ENCODE measurements at regions not wholly inside any gene's neighbourhood (a gene's known extent, or its start where the extent isn't known, plus 50 kb on each side); places are given as distances from the start of the nearest gene placed in this dataset.
"Not testable (repeated sequence)": the region's sequence is repeated elsewhere in the genome, so short reads cannot be mapped to it uniquely, and the experiment has no call there.

DNA sequence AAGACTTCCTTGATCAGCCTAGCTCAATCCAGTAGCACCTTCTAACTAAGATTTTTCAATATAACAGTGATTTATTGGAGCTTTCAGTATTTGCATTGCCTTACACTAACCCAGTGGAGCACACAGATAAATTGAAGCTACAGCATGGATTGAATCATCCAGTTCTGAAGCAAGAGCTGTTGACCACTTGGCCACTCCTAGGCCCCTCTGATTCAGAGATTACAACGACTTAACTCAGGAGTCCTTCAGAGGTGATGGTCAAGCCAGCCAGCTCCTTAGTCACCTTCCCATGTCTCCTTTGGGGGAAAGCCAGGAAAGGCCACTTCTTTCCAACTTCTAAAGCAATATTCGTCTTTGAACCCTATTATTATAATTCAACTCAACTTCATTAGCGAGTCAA, 151.8 kb downstream of the TENT5C start:
- DNase-seq = no peak

DNA sequence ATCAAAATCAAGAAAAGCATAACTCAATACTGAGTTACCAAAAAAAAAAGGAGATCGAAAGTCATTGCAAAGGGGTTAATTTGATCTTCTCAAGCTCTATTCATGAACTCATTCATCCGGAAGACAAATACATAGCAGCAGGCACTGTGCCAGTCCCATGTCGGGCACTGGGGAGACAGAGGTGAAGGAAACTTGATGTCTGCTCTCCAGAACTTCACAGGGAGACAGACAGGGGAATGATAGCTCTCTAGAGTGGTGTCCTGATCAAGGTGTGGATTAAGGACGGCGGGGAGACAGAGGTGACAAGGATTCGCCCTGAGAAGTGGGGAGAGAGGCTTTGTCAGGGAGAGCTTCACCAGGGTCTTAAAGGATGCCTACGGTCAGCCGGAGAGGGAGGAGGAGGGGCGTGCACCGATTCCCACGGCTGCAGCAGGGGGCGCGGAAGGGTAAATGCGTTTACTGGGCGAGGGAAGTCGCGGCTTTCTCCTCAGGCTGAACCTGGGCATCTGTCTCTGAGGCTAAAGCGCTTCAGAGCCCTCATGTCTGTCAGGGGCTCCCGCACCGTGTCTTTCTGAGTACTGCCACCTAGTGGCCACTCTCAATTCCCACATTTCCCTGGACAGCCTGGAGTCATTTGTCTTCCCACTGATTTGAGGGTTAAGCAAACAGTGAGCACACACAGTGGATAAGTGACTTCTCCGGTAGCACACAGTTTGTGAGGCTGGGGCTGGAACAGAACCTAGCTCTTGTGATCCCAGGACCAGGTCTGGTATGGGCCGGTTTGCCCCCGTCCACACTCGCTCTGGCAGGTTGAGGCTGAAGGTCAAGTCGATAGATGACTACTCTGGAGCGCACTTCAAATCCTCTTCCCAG, 152.8 kb downstream of the TENT5C start:
- peak; percentile 12 to 37 (median 24) for DNase-seq

DNA sequence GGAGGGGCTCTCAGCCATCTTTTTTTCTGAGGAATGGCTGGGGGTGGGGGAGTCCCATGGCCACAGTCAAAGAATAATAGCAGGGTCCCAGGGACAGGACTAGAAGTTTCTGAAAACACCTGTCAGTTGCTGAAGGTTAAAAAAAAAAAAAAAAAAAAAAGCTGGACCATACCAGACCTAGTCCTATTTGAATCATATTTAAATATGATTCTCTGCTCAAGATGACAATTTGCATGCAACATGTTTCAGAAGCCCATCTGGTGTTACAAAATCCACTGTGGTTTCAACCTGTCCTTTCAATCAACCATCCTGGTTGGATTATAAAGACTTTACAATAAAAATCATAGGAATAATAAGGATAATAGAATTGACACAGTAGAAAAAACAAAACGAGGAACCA, 153.7 kb downstream of the TENT5C start:
- DNase-seq = no peak

DNA sequence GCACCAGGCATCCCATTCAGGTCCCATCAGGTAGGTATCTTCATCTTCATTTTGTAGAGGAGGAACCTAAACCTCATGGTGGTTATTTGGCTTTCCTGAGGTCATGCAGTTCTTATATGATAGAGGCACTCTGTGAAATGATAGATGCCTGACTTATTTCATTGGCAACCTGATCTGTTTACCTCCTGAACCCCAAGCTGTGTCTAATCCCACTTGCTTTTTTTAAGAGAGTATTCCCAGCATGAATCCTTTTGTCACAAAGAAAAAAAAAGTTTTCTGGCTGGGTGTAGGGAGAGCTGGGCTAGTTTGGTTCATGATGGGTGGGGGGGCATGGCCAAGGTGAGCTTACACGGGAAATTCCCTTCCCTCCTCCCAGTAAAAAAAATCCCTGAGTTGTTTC, 154.2 kb downstream of the TENT5C start:
- no peak for DNase-seq

DNA sequence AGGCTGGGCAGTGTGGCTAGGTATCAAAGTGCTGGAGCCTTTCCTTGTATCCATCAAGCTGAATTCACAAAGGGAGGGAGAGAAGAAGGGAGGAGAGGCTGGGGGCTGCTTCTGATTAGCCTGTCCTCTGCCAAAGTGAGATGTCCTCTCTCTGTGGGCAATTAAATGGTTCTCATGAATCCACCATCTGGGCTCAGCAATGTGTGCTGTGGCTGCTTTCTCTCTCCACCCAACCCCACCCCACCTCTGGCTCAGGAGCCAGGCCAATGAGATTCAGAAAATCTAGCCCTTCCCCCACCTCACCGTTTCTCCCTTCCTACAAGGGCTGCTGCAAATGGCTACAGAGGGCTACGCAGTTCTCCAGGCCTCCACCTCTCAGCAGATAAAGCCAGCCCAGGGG, 154.6 kb downstream of the TENT5C start:
- DNase-seq = no peak

DNA sequence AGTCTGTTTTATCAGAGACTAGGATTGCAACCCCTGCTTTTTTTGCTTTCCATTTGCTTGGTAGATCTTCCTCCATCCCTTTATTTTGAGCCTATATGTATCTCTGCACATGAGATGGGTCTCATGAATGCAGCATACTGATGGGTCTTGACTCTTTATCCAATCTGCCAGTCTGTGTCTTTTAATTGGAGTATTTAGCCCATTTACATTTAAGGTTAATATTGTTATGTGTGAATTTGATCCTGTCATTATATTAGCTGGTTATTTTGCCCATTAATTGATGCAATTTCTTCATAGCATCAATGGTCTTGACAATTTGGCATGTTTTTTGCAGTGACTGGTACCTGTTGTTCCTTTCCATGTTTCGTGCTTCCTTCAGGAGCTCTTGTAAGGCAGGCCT, 161.7 kb downstream of the GDAP2 start:
- not testable (repeated sequence) for DNase-seq

DNA sequence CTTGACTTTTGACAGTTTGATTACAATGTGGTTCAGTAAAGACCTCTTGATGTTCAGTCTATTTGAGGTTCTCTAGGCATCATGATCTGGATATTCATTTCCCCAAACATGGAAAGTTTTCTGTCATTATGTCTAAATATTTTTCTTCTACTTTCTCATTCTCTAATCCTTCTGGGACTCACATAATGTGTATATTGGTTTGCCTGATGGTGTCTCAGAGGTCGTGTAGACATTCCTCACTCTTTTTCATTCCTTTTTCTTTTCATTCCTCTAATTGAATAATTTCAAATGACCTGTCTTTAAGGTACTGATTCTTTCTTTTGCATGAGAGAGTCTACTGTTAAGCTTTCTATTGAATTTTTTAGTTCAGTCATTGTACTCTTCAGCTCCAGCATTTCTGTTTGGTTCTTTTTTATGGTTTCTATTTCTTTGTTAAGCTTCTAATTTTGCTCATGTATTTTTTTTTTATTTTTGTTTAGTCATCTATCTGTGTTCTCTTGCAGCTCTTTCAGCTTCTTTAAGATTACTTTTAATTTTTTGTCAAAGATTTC, 158.4 kb downstream of the GDAP2 start:
- DNase-seq = no peak

DNA sequence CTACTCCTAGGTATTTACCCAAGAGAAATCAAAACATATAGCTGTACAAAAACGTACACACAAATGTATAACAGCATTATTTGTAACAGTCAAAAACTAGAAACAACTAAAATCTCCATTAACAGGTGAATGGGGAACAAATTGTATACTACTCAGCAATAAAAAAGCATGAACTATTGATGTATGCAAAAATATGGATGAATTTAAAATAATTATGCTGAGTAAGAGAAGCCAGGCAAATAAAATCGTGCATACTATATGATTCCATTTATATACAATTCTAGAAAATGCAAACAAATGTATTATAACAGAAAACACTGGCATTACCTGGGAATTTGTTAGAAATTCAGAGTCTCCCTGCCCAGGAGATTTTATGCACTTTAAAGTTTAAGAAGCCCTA, 150.1 kb downstream of the GDAP2 start:
- DNase-seq = no peak

DNA sequence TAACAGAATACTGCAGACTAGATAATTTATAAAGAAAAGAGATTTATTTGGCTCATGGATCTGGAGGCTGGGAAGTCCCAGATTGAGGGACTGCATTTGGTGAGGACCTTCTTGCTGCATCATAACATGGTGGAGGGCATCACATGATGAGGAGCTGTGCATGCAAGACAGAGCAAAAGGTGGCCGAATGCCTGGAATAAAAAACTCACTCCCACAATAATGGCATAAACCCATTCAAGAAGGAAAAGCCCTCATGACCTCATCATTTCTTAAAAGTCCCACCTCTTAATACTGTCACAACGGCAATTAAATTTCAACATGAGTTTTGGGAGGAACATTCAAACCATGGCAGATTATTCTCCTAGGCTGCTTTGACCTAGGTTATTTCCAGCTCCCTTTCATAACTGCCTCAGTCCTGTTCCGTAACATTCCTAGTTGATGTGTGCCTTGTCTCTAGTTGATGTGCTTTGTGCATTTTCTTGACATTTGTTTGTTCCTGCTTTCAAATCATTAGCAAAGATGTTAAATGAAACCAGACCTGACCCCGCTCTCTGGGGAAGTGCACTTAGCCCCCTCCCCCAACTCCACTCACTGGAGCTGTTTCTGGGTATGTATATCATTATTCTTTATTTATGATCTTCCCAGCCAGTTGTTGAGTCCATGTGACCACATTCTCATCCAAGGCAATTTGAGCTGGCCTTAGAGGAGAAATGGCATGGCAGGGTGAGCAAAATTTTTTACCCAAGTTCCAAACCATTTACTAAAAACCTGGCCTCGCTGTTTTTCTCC, 148.5 kb downstream of the GDAP2 start:
- DNase-seq = no peak

DNA sequence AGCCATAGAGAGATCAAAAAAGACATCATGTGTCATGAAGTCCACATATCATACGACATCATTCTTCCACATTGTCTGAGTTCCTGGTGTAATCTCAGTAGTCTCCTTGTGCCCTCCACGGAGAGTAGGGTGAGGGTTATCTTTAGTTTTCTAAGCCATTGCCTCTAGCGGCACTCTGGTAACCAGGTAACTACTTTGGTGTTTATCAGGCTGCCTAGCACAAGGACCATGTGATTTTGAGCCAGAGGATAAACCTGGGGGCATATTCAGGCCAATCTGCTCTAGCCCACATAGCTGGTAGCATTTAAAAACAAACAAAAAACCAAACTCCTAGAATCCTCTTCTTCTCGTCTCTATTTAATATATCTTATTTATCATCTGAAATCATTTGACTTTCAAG, 147.4 kb downstream of the GDAP2 start:
- DNase-seq = no peak

DNA sequence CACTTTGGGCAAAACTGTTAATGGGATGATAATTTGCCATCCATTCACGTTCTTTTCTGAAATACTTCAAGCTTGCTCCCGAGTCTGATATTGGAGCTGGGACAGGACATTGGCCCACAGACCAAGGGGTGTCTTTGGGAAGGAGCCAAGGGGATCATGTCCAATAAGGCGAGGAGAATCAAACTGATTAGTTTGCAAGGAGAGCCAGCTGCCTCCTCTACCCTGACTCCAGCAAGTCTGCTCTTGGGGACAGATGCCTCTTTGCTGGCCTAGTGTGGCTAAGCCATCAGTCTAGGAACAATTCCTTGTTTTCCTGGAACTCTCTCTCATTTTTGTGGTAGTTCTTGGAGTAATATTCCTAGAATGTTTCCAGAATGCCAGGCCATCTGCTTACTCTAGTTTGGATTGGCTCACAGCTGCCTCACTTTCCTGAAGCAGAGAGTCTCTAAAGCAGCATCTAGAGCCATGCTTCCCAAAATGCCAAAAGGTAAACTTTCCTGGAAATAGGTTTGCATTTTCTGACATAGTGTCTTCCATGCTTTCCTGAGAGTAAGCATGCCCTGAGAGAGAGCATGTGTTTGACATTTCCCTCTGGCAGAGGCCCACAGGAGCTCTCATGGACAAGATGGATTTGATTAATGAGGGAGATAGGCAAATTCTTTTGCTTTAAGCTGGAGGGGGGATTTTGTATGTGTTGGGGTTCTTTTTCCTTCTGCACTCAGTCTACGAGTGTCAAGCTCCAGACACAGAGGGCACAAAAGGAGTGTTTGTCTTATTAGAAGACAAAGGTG, 145.6 kb downstream of the GDAP2 start:
- DNase-seq = no peak

DNA sequence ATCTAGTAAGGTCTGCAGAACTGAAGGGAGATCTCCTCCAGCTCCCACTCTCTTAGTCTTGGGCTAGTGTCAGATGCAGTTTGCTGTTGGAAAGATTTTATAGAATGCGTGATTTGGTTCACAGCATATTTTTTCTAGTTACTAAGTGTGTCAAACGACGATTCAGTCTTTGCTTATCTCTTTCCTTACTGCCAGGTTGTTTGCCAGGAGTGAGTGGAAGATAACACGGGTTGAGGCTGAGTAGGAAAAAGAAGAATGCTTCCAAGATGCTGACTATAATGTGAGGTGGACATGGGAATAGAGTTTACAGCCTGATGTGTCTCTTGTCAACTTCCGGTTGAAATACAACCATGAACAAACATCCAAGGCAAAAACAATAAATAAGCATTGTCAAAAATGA, 141.4 kb downstream of the GDAP2 start:
- no peak for DNase-seq

DNA sequence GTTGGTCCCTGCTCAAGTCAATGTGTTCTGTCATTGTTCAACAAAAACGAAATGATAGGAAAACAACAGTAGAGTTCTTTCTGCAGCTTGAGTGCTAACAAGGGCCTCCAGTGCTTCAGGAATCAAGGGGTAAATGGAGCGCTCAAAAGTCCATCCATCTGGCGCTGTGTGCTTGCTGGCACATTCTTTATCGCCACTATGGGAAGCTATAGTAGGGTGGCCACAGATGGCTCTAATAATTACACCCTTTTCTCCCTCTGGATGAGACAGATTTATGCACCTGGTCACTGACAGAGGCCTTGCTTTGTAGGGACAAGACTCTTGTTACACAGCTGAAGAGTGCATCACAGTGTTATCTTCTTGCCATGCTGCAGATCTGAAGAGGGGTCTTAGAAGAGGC, 136.0 kb downstream of the GDAP2 start:
- DNase-seq = no peak

DNA sequence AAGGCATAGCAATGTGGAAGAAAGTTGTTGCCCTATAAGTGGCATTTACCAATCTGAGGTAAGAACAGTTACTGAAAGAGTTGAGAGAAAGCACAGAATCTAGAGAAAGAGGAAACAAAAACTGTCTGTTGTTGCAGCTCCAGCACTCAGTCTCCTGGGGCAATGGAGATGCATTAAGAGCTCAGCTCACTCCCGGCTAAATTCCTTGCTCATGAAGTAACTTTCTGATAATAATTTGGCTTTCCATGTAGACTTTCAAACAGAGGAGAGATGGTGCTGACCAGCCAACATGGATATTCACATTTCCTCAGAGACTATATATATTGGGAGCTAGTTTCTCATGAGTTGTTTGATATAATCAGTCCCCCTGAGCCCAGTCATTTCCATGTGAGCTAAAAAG, 135.3 kb downstream of the GDAP2 start:
- no peak for DNase-seq

DNA sequence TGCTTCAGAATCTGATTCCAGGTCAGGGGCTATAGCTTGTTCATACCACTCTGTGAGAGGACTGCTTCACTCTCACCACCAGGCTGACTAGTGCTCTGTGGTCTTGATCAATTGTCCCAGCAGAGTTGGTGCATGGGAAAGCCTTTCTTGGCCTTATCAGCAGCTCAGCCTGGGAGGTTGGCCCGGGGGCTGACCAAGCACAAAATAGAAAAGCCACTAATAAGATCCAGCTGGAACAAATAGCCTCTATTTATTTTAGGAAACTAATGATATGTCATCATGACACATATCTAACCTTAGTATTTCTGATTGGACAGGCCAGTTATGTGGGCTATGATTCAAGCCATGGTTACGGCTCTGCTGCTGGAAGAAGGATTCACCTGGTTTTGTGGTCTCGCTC, 134.2 kb downstream of the GDAP2 start:
- no peak for DNase-seq

DNA sequence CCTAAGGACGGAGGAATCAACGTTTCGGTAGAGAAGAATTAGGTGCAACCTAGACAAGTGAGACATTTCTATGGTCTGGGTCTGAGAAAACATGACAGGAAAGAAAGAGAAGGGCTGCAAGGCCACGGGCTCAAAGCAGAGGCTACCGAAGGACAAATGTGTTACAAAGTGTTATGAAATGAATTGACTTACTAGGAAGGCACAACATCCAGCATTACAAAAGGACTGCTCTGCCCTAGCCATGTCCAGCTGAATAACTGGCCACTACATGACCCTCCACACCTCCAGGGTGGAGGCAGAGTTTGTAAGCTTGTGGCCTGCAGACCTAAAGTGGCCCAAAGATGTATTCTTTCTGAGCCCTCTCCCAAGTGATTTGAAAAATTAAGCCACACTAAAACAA, 133.6 kb downstream of the GDAP2 start:
- DNase-seq = no peak

DNA sequence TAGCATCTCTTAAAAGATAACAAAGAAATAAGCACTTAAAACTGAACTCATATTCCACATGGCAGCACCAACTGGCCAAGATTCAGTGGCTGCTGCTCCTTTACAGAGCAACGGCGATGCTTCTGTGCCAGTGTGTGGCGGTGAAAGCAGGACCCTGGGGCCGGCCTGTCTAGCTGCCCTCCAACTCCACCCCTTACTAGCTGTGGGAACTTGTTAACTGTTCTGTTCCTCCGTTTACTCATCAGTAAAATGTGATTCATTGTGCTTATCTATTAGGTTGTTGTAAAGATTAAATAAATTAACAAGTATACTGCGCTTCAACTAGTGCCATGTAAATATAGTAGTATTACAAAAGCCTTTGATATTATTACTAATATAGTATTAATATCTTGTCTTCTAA, 133.2 kb downstream of the GDAP2 start:
- DNase-seq = no peak

DNA sequence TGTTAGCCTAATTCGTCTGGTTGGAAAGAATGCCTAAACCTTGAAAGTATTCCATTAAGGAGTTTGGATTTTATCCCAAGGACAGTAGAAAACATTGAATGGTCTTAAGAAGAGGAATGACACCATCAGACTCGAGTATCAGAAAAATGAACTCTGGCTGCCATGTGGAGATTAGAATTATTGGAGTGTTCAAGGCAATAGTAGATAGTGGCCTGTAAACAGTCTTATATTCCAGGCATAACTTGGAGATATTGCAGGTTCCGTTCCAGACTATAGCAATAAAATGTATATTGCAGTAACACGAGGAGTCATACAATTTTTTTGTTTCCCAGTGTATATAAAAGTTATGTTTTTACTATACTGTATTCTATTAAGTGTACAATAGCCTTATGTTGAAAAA, 130.9 kb downstream of the GDAP2 start:
- no peak for DNase-seq

DNA sequence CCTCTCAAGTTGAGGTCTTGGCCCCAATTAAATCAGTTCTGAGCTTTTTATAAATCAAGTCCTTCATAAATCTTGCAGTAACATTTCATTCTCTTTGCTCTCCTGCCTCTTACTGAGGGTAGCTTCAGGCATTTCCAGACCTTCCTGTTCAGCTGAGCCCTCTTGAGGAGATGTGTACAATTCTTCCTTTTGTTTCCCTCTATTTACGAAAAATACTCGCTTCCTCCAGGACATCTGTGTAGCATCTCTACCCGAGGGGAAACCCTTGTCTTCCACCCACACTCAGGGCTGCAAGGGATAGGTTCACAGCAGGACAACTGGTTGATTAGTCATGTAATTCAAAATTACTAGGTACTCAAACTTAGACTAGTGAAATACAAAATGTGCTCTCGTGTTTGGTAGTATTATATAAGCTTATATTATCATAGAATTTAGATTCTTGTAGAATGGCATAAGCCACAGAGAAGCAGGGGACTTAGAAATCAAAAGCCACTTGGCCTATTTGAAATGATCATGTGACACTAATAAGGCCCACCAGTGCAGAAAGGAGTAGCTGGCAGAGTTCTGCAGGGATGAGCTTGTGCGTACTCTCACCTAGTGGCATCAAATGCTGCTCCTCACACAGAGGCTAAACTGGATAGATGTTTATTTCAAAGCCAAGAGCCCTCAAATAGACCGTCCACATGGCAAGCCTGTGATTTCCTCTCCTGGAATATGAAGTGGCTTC, 126.7 kb downstream of the GDAP2 start:
- no peak for DNase-seq

DNA sequence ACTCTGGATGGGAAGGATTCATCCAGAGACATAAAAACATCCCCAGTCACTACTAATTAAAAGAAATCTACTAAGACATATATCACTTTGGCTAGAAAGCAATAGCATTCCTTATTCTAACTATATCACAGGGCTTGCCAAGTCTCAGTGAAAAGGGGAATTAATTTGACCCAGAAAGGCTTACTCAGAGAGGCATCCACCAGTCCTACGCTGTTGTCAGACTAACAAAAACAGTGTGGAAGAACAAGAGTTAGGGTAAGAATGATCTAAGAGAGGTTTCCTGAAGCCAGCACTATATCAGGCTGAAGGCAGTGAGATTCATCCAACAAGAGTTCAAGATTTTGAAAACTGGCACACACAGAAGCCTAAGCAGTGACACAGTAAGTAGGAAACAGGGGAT, 126.1 kb downstream of the GDAP2 start:
- no peak for DNase-seq

DNA sequence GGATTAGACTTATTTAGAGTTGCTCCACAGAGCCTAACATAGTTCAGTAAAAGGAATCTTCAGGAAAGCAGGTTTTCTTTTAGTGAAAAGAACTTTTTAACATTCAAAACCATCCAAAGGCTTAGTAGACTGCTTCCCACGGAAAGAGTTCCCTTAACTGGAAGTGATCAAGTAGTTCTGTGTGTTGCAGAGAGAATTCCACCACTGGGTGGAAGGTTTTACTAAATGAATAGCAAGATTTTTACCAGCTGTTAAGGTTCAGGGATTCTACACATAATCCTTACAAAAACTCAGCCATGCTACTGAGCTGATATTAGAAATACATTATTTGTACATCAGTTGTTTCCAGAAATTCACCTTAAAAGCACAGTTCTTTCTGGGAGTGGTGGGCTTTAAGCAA, 119.7 kb downstream of the GDAP2 start:
- no peak for DNase-seq

DNA sequence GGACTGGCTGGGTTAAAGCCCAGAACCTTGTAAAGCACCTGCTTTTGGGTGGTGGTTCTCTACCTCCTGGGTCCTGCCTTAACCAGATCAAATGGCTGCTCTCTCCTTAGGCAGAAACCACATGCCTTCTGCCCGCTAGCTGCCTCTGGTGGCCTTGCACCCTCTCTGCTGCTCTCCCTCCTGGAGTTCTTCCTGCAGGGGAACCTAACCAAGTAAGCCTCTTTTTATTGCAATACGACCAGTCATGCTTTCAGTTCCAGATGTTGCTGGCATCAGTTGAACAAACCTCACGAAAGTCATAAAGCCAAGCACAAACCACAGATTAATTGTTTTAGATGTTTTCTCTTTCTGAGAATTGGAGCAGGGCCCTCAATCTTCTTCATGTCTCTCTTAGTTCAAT, 118.9 kb downstream of the GDAP2 start:
- no peak for DNase-seq
